Endometrium (tissue), 2 donors: ENCODE measurements at regions not wholly inside any gene's neighbourhood (a gene's known extent, or its start where the extent isn't known, plus 50 kb on each side); places are given as distances from the start of the nearest gene placed in this dataset.

Experiments
- FAIRE-seq: peaks from 2 replicates; lab custom pipeline; 2012; peaks lifted over from hg19 to GRCh38; lab: Jason Lieb, UNC
- donor health status: control.
- donor health status: control.

DNA sequence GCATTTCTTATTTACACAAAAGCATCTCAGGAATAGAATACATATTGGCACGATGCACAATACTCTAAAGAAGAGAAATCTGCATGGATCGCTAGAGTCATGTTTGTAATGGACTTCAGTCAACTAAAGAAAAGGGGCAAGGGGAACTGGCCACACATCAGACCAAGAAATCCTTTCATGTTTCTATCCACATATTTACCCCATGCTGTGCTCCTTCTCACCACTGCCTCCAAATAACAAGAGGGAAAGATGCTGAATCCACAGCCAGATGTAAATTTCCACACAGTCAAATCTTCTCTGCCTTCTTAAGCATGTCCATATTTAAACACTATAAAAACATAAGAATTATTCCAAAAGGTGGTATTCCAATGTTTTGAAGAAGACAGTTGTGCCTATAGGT, 67.6 kb downstream of the COX18 start:
- no peak for FAIRE-seq

- no peak for FAIRE-seq
These were observed 72.1 kb downstream of the COX18 start for GRCh38 chr4:72997409-72997808.

GRCh38 chr4:72994670-72995069, 74.8 kb downstream of the COX18 start:
- FAIRE-seq: no peak

DNA sequence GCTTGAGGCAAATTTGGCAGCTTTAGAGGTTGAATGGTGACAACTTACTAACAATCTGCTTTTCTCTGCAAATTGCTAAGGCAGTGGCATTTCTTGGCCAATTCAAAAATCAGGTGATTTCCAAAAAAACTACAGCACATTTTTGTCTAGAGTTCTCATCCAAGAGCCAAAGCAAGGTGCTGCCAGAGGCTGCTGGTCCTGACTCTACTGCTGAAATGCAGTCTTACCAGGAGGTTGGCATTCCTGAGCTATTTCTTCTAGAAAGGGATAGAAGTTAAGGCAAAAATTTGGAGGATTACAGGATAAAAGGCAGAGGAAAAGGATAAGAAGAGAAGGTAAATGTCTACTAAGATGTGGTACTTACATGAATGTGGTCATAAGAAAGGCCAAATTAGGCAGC, 75.6 kb downstream of the COX18 start:
- FAIRE-seq: no peak

- no peak for FAIRE-seq
These were observed 77.6 kb downstream of the COX18 start for GRCh38 chr4:72991873-72992272.

DNA sequence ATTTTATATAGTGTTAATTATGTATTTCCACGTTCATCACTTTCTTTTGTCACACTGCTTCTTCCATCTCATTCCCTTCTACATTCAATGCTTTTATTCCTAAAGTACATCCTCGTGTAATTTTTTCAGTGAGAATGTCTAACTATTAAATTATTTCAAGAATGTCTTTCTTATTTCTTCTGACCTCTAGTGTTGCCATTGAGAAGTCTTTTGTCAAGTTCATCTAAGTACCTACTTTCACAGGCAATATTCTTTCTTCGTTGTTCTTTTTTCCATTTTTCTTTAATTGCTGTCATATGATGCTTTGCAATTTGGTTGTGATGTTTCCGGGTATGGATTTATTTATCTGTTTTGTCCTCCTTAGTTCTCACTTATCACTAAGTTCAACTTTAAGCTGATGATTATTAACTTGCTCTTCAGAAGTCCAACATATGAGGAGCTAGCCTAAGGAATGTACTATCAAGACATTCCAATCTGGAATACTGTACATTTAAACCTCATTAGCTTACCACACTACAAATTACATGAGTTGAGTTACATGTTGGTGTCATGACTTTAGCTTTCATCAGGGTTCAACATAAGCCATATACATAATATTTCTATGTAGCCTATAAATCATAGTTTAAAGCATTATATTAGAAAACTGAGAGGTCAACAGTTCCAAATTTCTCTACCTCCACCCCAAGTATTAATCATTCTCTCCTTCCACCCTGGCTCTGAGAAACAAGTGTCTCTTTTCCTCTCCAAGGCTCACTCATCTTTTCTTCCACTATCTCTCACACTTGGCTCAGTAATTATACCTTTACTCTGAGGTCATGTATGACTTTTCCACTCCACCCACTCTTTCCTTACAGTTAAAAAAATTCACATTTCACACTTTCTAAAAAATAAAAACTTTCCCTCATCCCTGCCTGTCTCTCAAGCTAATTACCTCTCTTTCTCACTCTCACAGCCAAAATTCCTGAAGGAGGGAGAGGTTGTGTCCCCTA, 81.5 kb downstream of the COX18 start:
- FAIRE-seq: no peak

DNA sequence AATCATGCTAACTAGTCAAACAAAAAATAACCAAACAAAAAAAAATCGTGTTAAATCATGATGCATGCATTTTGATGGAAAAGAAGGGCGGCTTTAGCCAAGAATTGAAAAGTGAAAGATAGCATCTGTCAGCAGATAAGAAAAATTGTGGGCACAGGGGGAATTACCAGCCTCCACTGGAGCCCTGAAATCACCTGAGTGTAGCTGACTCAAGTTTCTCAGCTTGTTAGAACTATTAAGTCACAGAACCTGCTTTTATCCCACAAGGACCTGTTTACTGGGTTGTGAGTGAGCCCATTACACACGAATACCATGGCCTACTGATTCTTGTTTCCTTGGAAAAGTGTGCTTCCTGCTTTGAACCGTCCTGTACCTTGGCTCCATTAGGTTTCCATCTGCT, 85.2 kb downstream of the COX18 start:
- no peak for FAIRE-seq

DNA sequence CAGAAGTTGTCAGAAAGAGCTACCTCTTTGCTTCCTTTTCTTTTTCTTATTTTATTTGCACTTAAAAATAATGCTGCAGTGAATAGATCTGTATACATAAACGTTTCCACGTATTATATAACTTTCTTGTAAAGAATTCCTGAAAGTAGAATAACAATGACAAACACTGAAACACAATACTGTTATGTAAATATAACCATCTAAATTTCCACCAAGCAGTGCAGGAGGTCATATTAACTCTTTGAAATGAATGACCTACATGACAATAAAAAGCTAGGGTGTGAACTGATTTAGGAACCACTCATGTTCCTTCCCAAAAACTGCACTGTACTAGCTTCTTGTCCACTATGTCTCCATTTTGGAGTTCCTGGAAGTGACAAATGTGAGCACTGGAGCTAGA, 85.8 kb downstream of the COX18 start:
- no peak for FAIRE-seq

GRCh38 chr4:72977936-72978485, 91.5 kb downstream of the COX18 start:
- FAIRE-seq: no peak

DNA sequence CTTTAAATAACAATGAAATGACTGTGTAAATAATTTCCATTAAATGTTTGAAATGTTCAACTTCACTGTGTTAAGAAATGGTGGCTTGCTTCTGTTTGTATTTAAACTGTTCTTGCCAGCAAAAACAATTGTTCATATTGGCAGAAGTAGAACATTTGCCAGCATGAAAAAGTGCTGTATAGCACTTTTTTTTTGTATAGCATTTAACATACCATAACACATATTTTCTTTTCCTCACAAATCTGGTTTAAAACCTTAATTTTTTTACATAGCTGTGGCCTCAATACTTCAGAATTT, 94.1 kb downstream of the COX18 start:
- FAIRE-seq: no peak

DNA sequence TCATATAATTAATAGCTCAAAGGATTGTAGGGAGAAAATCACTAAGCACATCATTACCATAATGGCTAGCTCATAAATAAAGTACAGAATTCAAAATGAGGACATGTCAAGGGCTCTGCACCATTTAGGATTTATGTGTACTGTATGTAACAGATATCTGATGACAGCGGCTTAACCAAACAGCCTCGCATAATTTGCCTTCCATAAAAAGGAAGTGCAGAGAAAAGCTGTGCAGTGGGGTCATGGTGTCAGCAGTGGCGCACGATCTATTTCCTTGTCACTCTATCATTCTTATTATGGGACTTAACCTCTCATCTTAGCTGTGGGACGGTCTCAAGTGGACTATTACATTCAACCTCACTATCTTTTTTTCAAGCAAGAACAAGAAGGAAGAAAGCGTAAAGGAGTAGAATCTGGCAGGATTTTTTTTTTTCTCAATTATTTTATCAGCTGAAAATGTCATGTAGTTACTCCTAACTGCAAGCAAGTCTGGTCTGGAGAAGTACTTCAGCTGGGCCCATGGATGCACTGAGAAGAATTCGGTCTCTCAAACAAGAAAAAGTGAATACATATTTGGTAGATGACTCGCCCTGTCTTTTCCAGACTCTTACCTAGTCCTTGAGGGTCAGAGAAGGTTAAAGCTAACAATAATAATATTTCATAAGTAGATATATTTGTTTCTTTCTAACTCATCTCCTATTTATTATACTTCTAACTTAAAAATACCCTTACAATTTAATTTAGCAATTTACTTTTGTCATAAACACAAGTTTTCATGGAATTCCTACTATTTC, 94.6 kb downstream of the COX18 start:
- no peak for FAIRE-seq

DNA sequence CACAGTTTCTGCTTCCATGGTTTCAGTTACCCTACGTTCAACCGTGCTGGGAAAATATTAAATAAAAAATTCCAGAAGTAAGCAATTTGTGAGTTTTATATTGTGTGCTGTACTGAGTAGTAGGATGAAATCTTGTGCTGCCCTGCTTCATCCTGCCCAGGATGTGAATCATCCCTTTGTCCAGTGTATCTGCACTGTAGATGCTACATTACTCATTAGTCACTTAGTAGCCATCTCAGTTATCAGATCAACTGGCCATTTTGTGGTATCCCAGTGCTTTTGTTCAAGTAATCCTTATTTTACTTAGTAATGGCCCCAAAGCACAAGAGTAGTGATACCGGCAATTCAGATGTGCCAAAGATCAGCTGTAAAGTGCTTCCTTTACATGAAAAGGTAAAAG, 97.9 kb downstream of the COX18 start:
- no peak for FAIRE-seq

DNA sequence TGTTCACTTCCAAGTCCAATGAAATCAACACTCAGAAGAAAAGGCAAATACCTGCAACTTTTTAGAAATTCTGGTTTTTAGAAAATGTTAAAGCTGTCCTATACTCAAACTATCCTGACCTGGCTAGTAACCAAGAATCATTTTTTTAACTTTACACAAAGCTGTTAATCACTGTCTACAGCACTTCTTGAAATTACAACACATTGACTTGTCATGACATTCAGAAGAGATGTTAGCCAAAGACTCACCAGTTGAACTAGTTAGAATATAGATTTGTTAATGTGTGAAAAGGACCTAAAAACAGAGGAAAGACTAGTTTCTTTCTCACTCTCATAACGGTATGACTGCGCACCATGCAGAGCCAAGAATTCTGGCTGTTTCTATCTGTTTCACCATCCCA, 98.8 kb downstream of the COX18 start:
- FAIRE-seq: no peak

DNA sequence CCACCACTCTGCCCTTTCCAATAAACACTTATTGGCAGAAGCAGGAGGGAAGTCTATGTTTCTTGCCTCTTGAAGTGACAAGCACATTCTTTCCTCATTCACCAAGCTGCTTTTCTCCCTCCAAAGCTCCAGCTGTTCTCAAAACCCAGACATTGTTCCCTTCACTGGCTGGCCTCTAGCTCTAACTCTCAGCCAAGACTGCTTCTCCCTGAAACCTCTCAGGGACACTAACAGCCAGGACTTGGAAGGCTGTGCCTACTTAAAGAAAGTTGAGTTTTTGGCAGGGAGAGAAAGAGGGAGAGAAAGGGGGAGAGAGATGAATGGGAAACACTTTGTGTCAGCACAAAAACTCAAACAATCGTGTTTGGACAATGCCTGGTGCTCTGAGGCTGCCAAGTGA, 99.5 kb downstream of the COX18 start:
- no peak for FAIRE-seq

DNA sequence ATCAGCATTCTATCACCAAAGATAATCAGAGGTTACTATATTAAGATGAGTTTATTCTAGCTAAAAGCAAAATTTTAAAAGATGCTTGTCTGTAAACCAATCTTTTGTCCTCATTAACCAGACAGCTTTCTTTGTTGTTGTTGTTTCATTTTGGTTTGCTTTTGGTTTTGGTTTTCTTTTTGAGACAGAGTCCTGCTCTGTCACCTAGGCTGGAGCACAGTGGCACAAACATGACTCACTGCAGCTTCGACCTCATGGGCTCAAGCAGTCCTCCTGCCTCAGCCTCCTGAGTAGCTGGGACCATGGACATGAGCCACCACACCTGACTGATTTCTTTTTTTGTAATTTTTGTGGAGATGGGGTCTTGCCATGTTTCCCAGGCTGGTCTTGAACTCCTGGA, 102.9 kb downstream of the COX18 start:
- no peak for FAIRE-seq

DNA sequence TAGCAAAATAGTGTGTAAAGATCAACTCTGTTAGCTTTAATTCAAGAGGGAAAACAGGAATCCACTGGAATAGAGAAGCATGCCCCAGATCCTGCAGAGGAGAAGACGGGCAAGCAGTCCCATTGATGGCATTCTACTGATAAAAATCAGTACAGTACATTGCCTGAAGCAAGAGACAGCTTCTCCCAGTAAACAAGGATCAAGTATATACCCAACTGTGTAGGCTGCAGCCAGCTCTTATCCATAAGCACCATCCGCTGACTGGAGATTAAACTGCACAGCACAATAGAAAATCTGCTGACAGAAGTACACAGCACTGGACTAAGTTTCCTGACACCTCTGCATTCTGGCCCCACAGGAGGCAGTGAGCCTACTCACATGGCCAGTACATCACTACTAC, 110.1 kb downstream of the COX18 start:
- no peak for FAIRE-seq

DNA sequence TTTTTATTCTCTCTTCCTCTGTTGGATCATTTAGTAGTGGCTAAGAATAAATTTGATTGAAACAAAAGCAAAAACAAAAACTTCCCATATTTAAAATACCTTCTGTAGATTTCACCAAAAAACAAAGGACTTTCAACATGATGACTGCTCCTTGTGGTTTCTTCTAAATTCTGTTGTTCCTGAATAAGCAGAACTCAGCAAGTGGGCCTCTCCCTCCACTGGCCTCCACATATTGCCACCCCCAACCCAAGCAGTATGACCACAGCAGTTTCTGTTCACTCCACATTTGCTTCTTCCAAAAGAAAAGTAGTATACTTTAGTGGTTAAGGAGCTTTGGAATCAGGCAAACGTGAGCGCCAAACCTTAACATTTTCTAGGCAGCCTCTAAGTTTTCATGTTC, 114.7 kb downstream of the COX18 start:
- FAIRE-seq: no peak

- no peak for FAIRE-seq
These were observed 115.9 kb downstream of the COX18 start for GRCh38 chr4:72953571-72953970.

DNA sequence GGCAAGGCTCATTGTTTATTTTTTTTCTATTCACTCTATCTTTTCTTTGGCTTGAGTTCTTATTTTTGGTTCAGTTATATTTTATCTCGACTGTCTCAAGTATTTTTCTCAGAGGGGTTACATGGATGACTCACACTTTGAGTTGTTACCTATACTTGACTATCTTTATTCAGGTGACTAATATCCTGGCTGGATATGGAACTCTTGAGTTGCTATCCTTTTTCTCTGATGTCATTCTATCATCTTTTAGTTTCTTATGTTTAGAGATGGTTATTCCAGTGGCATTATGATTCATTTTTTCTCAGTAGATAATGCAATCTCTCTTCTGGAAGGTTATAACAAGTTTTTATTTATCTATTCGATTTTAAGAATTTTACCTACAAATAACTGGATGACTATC, 117.9 kb downstream of the COX18 start:
- FAIRE-seq: no peak

- no peak for FAIRE-seq
These were observed 118.4 kb downstream of the COX18 start for GRCh38 chr4:72951147-72951546.

- FAIRE-seq: peak; percentile 85
These were observed 121.4 kb downstream of the COX18 start for GRCh38 chr4:72948080-72948479.

- FAIRE-seq: no peak
These were observed 123.7 kb downstream of the COX18 start for GRCh38 chr4:72945719-72946336.

- no peak for FAIRE-seq
These were observed 127.0 kb downstream of the COX18 start for GRCh38 chr4:72942565-72942964.
